ENCODE measurements at regions not wholly inside any gene's neighbourhood (a gene's known extent, or its start where the extent isn't known, plus 50 kb on each side); places are given as distances from the start of the nearest gene placed in this dataset.
A peak's percentile ranks its signal among the peaks of the same experiment; 100 is the strongest.

DNA sequence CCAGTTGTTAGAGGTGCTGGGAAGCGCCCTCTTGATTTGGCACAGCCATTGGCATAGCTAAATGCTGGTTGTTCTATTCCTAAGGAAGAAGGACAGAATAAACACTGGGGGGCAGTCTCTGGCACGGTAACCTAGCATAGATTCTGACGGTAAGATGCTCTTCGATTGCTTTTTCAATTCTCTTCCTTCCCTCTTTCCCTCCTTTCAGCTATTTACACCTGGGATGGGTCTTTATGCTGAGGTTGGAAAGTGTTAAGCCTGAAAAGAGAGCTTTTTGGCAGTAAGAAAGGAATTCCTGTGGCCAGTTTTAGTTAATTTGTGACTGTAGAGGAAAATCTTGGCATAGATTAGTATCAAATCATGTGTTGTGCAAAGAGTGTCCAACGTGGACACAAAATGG, 162.8 kb downstream of the SNAPC1 start:
- Histone ChIP-seq H3K4me3 (ENCODE audit: low read depth in 1 of 2, low read length in 2 of 2) (no peak overlapping the region), H3K4me1 (ENCODE audit: insufficient read depth, low read length) (no peaks in the 10 kb centered on the region), H3K9ac (ENCODE audit: low read depth, low read length) (no peak overlapping the region), H3K27ac (ENCODE audit: low read length) (no peak overlapping the region), H3K27me3 (ENCODE audit: insufficient read depth, low read length, poor library complexity) (peaks cover 17% of the 10 kb centered on the region), H4K20me1 (ENCODE audit: insufficient read depth, low read length) (no peaks in the 10 kb centered on the region), H3K79me2 (ENCODE audit: insufficient read depth, low read length) (no peaks in the 10 kb centered on the region), H3K9me3 (ENCODE audit: insufficient read depth, low read length, severe bottlenecking) (no peaks in the 10 kb centered on the region), H3K36me3 (ENCODE audit: insufficient read depth, low read length) (no peaks in the 10 kb centered on the region), H3K4me2 (ENCODE audit: insufficient read depth, low read length) (no peak overlapping the region), H2AFZ (ENCODE audit: low read depth, low read length) (no peak overlapping the region)
- ATAC-seq (ENCODE audit: insufficient read depth, low read depth), result no peak
- TF ChIP-seq EZH2 (IDR thresholded peaks at IDR 0.05; ENCODE audit: borderline replicate concordance, low read depth, low read length, severe bottlenecking), result no peak
- TF ChIP-seq, protein P1, sequence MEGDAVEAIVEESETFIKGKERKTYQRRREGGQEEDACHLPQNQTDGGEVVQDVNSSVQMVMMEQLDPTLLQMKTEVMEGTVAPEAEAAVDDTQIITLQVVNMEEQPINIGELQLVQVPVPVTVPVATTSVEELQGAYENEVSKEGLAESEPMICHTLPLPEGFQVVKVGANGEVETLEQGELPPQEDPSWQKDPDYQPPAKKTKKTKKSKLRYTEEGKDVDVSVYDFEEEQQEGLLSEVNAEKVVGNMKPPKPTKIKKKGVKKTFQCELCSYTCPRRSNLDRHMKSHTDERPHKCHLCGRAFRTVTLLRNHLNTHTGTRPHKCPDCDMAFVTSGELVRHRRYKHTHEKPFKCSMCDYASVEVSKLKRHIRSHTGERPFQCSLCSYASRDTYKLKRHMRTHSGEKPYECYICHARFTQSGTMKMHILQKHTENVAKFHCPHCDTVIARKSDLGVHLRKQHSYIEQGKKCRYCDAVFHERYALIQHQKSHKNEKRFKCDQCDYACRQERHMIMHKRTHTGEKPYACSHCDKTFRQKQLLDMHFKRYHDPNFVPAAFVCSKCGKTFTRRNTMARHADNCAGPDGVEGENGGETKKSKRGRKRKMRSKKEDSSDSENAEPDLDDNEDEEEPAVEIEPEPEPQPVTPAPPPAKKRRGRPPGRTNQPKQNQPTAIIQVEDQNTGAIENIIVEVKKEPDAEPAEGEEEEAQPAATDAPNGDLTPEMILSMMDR (IDR thresholded peaks at IDR 0.05; ENCODE audit: borderline replicate concordance, extremely low read depth, low read length, poor library complexity, severe bottlenecking), result peak; percentile 29
- DNase-seq, result peak; percentile 5

DNA sequence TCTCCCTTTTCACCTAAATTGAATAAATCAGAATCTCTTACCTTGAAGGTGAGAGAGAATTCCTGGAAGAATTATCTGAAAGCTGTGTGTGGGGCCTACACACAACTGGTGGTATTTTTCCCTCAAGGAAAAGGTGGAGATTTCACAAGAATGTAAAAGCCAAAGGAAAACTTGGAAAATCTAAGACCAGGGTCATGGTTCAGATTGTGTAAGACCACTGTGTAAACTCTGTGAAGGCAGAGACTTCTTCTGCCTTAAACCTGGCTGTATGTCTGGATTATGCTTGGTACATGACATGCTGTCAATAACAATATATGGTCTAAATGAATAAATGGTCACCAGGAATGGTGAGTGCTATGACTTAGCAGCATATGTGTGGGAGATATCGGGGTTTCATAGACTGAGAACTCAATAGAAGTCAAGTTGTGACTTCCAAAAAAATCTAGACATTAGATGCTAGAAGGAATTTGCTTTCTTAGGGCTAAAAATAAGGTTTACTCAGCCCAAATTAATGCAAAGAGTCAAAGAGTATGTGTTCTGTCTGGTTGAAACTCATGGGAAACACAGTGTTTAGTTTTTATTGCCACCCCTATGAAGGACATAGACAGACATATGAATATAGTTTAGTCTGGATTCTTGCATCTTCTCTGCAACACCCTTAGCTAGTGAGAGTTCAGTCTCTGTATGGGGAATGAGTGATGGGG, 163.7 kb downstream of the SNAPC1 start:
- no peaks in the 10 kb centered on the region for H3K36me3 ChIP-seq (ENCODE audit: insufficient read depth, low read length)
- ATAC-seq (ENCODE audit: insufficient read depth, low read depth) (no peak), DNase-seq (no peak)
- H3K9ac ChIP-seq (ENCODE audit: low read depth, low read length), result no peak overlapping the region
- no peak overlapping the region for H2AFZ ChIP-seq (ENCODE audit: low read depth, low read length)
- TF ChIP-seq, protein P1 (IDR thresholded peaks at IDR 0.05; ENCODE audit: borderline replicate concordance, extremely low read depth, low read length, poor library complexity, severe bottlenecking), result no peak
- no peak for TF ChIP-seq EZH2 (IDR thresholded peaks at IDR 0.05; ENCODE audit: borderline replicate concordance, low read depth, low read length, severe bottlenecking)
- no peaks in the 10 kb centered on the region for H3K9me3 ChIP-seq (ENCODE audit: insufficient read depth, low read length, severe bottlenecking)
- H3K4me2 ChIP-seq (ENCODE audit: insufficient read depth, low read length), result no peak overlapping the region
- H3K27ac ChIP-seq (ENCODE audit: low read length), result no peak overlapping the region
- H3K79me2 ChIP-seq (ENCODE audit: insufficient read depth, low read length), result no peaks in the 10 kb centered on the region
- no peaks in the 10 kb centered on the region for H4K20me1 ChIP-seq (ENCODE audit: insufficient read depth, low read length)
- H3K4me3 ChIP-seq (ENCODE audit: low read depth in 1 of 2, low read length in 2 of 2), result no peak overlapping the region
- H3K27me3 ChIP-seq (ENCODE audit: insufficient read depth, low read length, poor library complexity), result peaks cover 17% of the 10 kb centered on the region
- no peaks in the 10 kb centered on the region for H3K4me1 ChIP-seq (ENCODE audit: insufficient read depth, low read length)

- H2AFZ ChIP-seq (ENCODE audit: low read depth, low read length), result no peak overlapping the region
- H3K36me3 ChIP-seq (ENCODE audit: insufficient read depth, low read length), result no peaks in the 10 kb centered on the region
- H3K4me3 ChIP-seq (ENCODE audit: low read depth in 1 of 2, low read length in 2 of 2), result no peak overlapping the region
- no peak overlapping the region for H3K9ac ChIP-seq (ENCODE audit: low read depth, low read length)
- H3K9me3 ChIP-seq (ENCODE audit: insufficient read depth, low read length, severe bottlenecking), result no peaks in the 10 kb centered on the region
- no peak for TF ChIP-seq EZH2 (IDR thresholded peaks at IDR 0.05; ENCODE audit: borderline replicate concordance, low read depth, low read length, severe bottlenecking)
- TF ChIP-seq, protein P1 (IDR thresholded peaks at IDR 0.05; ENCODE audit: borderline replicate concordance, extremely low read depth, low read length, poor library complexity, severe bottlenecking), result no peak
- no peaks in the 10 kb centered on the region for H3K4me1 ChIP-seq (ENCODE audit: insufficient read depth, low read length)
- H3K27ac ChIP-seq (ENCODE audit: low read length), result no peak overlapping the region
- H4K20me1 ChIP-seq (ENCODE audit: insufficient read depth, low read length), result no peaks in the 10 kb centered on the region
- DNase-seq, result no peak
- no peaks in the 10 kb centered on the region for H3K79me2 ChIP-seq (ENCODE audit: insufficient read depth, low read length)
- no peak overlapping the region for H3K4me2 ChIP-seq (ENCODE audit: insufficient read depth, low read length)
- H3K27me3 ChIP-seq (ENCODE audit: insufficient read depth, low read length, poor library complexity), result peaks cover 21% of the 10 kb centered on the region
- no peak for ATAC-seq (ENCODE audit: insufficient read depth, low read depth)
These were observed 164.8 kb downstream of the SNAPC1 start for GRCh38 chr14:61927060-61927459.
